ENCODE measurements at regions not wholly inside any gene's neighbourhood (a gene's known extent, or its start where the extent isn't known, plus 50 kb on each side); places are given as distances from the start of the nearest gene placed in this dataset.

DNA sequence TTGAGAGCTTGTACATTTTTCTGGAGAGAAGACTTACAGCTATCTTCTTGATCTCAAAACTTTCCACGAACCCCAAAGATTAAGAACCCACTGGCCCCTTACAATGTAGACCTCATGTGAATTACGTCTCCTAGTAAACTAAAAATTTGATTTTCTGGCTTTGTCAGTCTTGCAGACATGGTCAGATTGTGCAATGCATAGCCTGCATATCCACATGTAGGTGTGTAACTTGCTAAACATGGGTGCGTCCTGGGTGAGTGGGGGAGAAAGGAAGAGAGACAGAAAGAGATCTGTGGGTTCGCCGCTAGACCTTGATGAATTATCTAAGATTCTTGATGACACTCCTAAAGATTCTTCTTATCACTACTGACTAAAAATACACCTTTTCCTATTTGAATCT, 561.2 kb upstream of the MDFIC2 start:
- Histone ChIP-seq H3K27me3 (ENCODE audit: control insufficient read depth in 2 of 2, insufficient read depth in 2 of 2, low read length in 2 of 2) (no peaks in the 10 kb centered on the region), H4K20me1 (ENCODE audit: insufficient read depth, low read length) (no peaks in the 10 kb centered on the region), H3K4me2 (replicated peaks; ENCODE audit: extremely low read depth, low read length, poor library complexity, severe bottlenecking) (no peak overlapping the region), H3K9me3 (replicated peaks in 1 of 2; ENCODE audit: control insufficient read depth in 1 of 2, insufficient read depth in 1 of 2, low read length in 2 of 2) (peaks cover 10 to 15% of the 10 kb centered on the region in 2 donors), H3K36me3 (replicated peaks in 1 of 2; ENCODE audit: control insufficient read depth in 1 of 2, insufficient read depth in 2 of 2, low read length in 2 of 2) (no peaks in the 10 kb centered on the region), H3K4me3 (replicated peaks in 1 of 3; ENCODE audit: low read depth in 2 of 3, low read length in 3 of 3) (no peak overlapping the region), H3K27ac (ENCODE audit: low read depth in 1 of 2, low read length in 2 of 2) (no peak overlapping the region), H3K4me1 (ENCODE audit: control insufficient read depth in 1 of 2, insufficient read depth in 2 of 2, low read length in 2 of 2) (no peaks in the 10 kb centered on the region), H3K9ac (ENCODE audit: insufficient read depth, low read length, poor library complexity, severe bottlenecking) (no peak overlapping the region), H2AFZ (ENCODE audit: insufficient read depth, low read depth, low read length, poor library complexity, severe bottlenecking) (no peak overlapping the region), H3K79me2 (ENCODE audit: insufficient read depth, low read length) (no peaks in the 10 kb centered on the region)
- Mint-ChIP-seq H3K9me3 (peaks cover 4 to 24% (median 11%) of the 10 kb centered on the region in 7 donors), H3K4me1 (no peaks in the 10 kb centered on the region), H3K36me3 (no peaks in the 10 kb centered on the region), H3K27ac (no peak overlapping the region), H3K4me3 (no peak overlapping the region), H3K27me3 (ENCODE audit: low read depth in 3 of 3) (peaks cover 2 to 3% (median 3%) of the 10 kb centered on the region in 3 donors)
- no peak for DNase-seq
- TF ChIP-seq, protein P1, sequence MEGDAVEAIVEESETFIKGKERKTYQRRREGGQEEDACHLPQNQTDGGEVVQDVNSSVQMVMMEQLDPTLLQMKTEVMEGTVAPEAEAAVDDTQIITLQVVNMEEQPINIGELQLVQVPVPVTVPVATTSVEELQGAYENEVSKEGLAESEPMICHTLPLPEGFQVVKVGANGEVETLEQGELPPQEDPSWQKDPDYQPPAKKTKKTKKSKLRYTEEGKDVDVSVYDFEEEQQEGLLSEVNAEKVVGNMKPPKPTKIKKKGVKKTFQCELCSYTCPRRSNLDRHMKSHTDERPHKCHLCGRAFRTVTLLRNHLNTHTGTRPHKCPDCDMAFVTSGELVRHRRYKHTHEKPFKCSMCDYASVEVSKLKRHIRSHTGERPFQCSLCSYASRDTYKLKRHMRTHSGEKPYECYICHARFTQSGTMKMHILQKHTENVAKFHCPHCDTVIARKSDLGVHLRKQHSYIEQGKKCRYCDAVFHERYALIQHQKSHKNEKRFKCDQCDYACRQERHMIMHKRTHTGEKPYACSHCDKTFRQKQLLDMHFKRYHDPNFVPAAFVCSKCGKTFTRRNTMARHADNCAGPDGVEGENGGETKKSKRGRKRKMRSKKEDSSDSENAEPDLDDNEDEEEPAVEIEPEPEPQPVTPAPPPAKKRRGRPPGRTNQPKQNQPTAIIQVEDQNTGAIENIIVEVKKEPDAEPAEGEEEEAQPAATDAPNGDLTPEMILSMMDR (IDR thresholded peaks at IDR 0.05): no peak
- intact Hi-C loops (cut with micrococcal nuclease): no loop called here
- 100% methylated on average over 1 of the region's 5 CpGs for WGBS (ENCODE audit: insufficient coverage)

DNA sequence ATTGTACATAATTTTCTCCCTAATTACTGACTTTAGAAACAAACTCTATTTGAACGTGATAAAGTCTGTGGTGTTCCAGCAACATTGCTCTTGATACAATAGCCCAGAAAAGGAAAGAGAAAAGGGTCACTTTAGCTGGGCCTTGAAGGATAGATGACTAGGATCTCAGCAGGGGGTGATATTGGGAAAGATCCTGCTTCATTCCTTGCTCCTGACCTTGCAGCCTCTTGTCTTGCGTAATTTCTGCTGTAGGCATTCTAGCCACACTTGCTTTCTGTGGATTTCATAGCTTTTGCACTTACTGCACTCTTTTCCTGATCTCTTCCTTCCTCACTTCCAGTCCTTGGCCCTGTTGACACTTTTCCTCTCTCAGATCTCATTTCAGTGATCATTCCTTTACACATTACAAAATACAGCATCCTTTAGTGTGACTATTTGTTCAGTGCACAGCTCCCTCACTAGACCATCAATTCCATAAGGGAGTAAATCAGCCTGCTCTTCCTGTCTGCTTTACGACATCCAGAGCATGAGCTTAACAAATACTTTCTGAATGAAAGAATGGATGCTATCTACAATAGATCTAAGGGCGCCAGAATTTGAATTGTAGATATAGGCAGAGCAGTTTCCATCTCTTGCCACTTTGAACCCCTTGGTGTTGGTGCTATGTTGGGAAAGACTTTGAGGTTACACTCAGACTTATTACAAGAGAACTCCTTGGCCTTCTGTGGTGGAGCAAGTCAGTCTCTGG, 559.6 kb upstream of the MDFIC2 start:
- WGBS (ENCODE audit: insufficient coverage): 100% methylated on average over 1 of the region's 4 CpGs
- Mint-ChIP-seq H3K9me3 (peaks cover 0 to 23% (median 4%) of the 10 kb centered on the region in 7 donors), H3K27me3 (ENCODE audit: low read depth in 3 of 3) (peaks cover 2 to 3% (median 3%) of the 10 kb centered on the region in 3 donors), H3K27ac (no peak overlapping the region), H3K36me3 (no peaks in the 10 kb centered on the region), H3K4me1 (no peaks in the 10 kb centered on the region), H3K4me3 (no peak overlapping the region)
- Histone ChIP-seq H3K27ac (ENCODE audit: low read depth in 1 of 2, low read length in 2 of 2) (no peak overlapping the region), H3K4me2 (replicated peaks; ENCODE audit: extremely low read depth, low read length, poor library complexity, severe bottlenecking) (no peak overlapping the region), H3K27me3 (ENCODE audit: control insufficient read depth in 2 of 2, insufficient read depth in 2 of 2, low read length in 2 of 2) (no peaks in the 10 kb centered on the region), H3K36me3 (replicated peaks in 1 of 2; ENCODE audit: control insufficient read depth in 1 of 2, insufficient read depth in 2 of 2, low read length in 2 of 2) (no peaks in the 10 kb centered on the region), H3K9ac (ENCODE audit: insufficient read depth, low read length, poor library complexity, severe bottlenecking) (no peak overlapping the region), H2AFZ (ENCODE audit: insufficient read depth, low read depth, low read length, poor library complexity, severe bottlenecking) (no peak overlapping the region), H3K4me3 (replicated peaks in 1 of 3; ENCODE audit: low read depth in 2 of 3, low read length in 3 of 3) (no peak overlapping the region), H3K79me2 (ENCODE audit: insufficient read depth, low read length) (no peaks in the 10 kb centered on the region), H3K9me3 (replicated peaks in 1 of 2; ENCODE audit: control insufficient read depth in 1 of 2, insufficient read depth in 1 of 2, low read length in 2 of 2) (peaks cover 7 to 15% of the 10 kb centered on the region in 2 donors), H3K4me1 (ENCODE audit: control insufficient read depth in 1 of 2, insufficient read depth in 2 of 2, low read length in 2 of 2) (no peaks in the 10 kb centered on the region), H4K20me1 (ENCODE audit: insufficient read depth, low read length) (no peaks in the 10 kb centered on the region)
- intact Hi-C loops (cut with micrococcal nuclease): no loop called here
- DNase-seq: no peak
- TF ChIP-seq, protein P1 (IDR thresholded peaks at IDR 0.05): no peak
